ENCODE measurements at regions not wholly inside any gene's neighbourhood (a gene's known extent, or its start where the extent isn't known, plus 50 kb on each side); places are given as distances from the start of the nearest gene placed in this dataset.

DNA sequence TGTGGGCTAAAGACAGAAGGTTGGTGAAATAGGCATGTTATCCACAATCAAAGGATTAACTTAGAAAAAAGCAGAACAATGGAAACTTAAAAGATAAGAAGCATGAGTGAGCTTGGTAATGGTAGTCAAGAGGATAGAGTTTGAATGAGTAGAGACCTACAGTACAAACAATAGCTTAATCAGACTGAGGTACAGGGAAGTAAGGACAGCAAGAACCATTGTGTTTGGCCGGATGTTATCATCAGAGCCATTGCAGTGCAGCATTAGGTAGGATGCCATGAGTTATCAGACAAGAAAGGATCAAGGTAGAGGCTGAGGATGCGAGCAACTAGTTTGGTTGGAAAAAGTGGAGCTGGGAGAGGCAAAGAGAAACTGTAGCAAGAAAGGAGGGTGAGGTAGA is 353.3 kb upstream of the VSTM2A start:
- H3K9me1 ChIP-seq (replicated peaks; ENCODE audit: control insufficient read depth, extremely low read depth, insufficient read depth, low read length), result no peaks in the 10 kb centered on the region
- no peaks in the 10 kb centered on the region for H3K4me1 ChIP-seq (ENCODE audit: control insufficient read depth, extremely low read depth, insufficient read depth, low read length)
- no peak overlapping the region for H3K27ac ChIP-seq (ENCODE audit: insufficient read depth, low read depth, low read length)
- no peak overlapping the region for H3K9ac ChIP-seq (replicated peaks; ENCODE audit: extremely low read depth, insufficient read depth, low read length)
- H3K79me2 ChIP-seq (ENCODE audit: control insufficient read depth, insufficient read depth, low read length), result no peaks in the 10 kb centered on the region
- H3K36me3 ChIP-seq (ENCODE audit: control insufficient read depth in 2 of 2, extremely low read depth in 1 of 2, insufficient read depth in 2 of 2, low read length in 2 of 2), result no peaks in the 10 kb centered on the region
- DNase-seq (ENCODE audit: low read depth, low spot score), result no peak
- H4K20me1 ChIP-seq (replicated peaks; ENCODE audit: control insufficient read depth, extremely low read depth, insufficient read depth, low read length), result no peaks in the 10 kb centered on the region
- dilution Hi-C loops (cut with MboI; ENCODE audit: extremely low pct_ligation_motif_present, low sequenced_read_pairs) (no loop called here), intact Hi-C loops (cut with micrococcal nuclease) (no loop called here)
- H3K4me3 ChIP-seq (replicated peaks in 1 of 3; ENCODE audit: insufficient read depth in 1 of 3, low read depth in 1 of 3, low read length in 3 of 3), result no peak overlapping the region
- no TSS peak for BruUV-seq (replicated peaks)
- no peak for TF ChIP-seq JUN (IDR thresholded peaks at IDR 0.05; ENCODE audit: borderline replicate concordance, insufficient read depth, insufficient read length, low read depth)
- no peak for TF ChIP-seq MAX (IDR thresholded peaks at IDR 0.05; ENCODE audit: insufficient read depth, insufficient read length)
- TF ChIP-seq POLR2AphosphoS5 (IDR thresholded peaks at IDR 0.05; ENCODE audit: insufficient read depth, low read depth, low read length), result no peak
- no peak for TF ChIP-seq FOS (IDR thresholded peaks at IDR 0.05; ENCODE audit: borderline replicate concordance, insufficient read depth, low read length)
- no peak for TF ChIP-seq CTCF (IDR thresholded peaks at IDR 0.05; ENCODE audit: extremely low read depth in 1 of 2, insufficient read depth in 1 of 2, low read depth in 1 of 2, low read length in 2 of 2)
- no peak for TF ChIP-seq GATA2 (IDR thresholded peaks at IDR 0.05; ENCODE audit: insufficient read depth, insufficient read length, low read depth, low read length)
- no peak for TF ChIP-seq MYC (IDR thresholded peaks at IDR 0.05; ENCODE audit: low read depth, low read length)
- no peak for TF ChIP-seq EZH2 (IDR thresholded peaks at IDR 0.05; ENCODE audit: borderline replicate concordance, low read depth, low read length, severe bottlenecking)
- no peak for TF ChIP-seq POLR2A (IDR thresholded peaks at IDR 0.05; ENCODE audit: low read depth, low read length)
- CTCF ChIA-PET, result interaction anchor here (0.6 kb wide), 1 partner anchor 50 kb away, joined by 3 read pairs; no protein-coding TSS in a partner anchor
- no peak for FAIRE-seq
- peaks cover 4% of the 10 kb centered on the region for H3K9me3 ChIP-seq (replicated peaks; ENCODE audit: control insufficient read depth, insufficient read depth, low read length)
- H2AFZ ChIP-seq (ENCODE audit: low read depth, low read length), result no peak overlapping the region
- POLR2A ChIA-PET, result no interaction called here
- H3K4me2 ChIP-seq (ENCODE audit: insufficient read depth, low read length), result no peak overlapping the region
- H3K27me3 ChIP-seq (ENCODE audit: control insufficient read depth in 2 of 2, insufficient read depth in 2 of 2, low read length in 2 of 2), result no peaks in the 10 kb centered on the region

All from endothelial cell of umbilical vein (primary cell).